RWPE1 (cell line): ENCODE measurements at regions not wholly inside any gene's neighbourhood (a gene's known extent, or its start where the extent isn't known, plus 50 kb on each side); places are given as distances from the start of the nearest gene placed in this dataset.

Experiments used
- CTCF ChIA-PET: fragments of 350-600 bp; sonication (Branson Sonifier 250); formaldehyde crosslinking; extraction: SDS; loops from one replicate; lab custom pipeline; 2021; lab: Yijun Ruan, JAX
- POLR2A ChIA-PET: fragments of 400-600 bp; formaldehyde crosslinking; extraction: SDS; loops from one replicate; lab custom pipeline; 2020; ENCODE audit warnings: antibody characterized with exemption; ENCODE audit not compliant: low non-redundant PET; lab: Yijun Ruan, JAX
- DNase-seq: peaks from one replicate; pipeline ENCODE4 v3.0.0; 2012; ENCODE audit warnings: low spot score
- H3K27ac ChIP-seq: fragments of 450-650 bp; 2 replicates; pipeline ENCODE4 v1.5.1; 2017
- CTCF ChIP-seq: fragments of 450-650 bp; conservative IDR thresholded peaks from 2 replicates; pipeline ENCODE4 v1.5.1; 2017; ENCODE audit warnings: low read depth, mild to moderate bottlenecking

DNA sequence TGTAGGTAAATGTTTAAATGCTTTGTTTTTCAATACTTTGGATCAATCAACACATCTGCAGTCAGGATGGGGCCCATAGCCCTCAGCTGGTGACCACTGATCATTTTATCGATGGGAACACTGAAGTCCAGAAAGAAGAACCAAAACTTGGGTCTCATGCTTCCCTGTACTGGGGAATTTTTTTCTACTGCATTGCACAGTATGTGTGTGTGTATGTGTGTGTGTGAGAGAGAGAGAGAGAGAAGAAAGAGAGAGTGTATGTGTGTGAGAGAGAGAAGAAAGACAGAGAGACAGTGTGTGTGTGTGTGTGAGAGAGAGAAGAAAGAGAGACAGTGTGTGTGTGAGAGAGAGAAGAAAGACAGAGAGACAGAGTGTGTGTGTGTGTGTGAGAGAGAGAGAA, 202.9 kb upstream of the MSX2 start:
- ChIA-PET CTCF (no interaction called here), POLR2A (no interaction called here)
- no peak overlapping the region for H3K27ac ChIP-seq
- TF ChIP-seq CTCF: no peak
- DNase-seq: no peak

GRCh38 chr5:174522480-174523260, 201.7 kb upstream of the MSX2 start:
- no peak overlapping the region for H3K27ac ChIP-seq
- no peak for TF ChIP-seq CTCF
- POLR2A ChIA-PET: no interaction called here
- CTCF ChIA-PET: interaction anchor here (0.6 to 0.7 kb wide), 2 partner anchors 121 to 211 kb away, joined by 3 to 8 read pairs; no protein-coding TSS in a partner anchor
- no peak for DNase-seq

- no peak for TF ChIP-seq CTCF
- H3K27ac ChIP-seq: no peak overlapping the region
- ChIA-PET POLR2A (no interaction called here), CTCF (interaction anchor here (0.6 to 1.2 kb wide), 6 partner anchors 9 to 212 kb away, joined by 3 to 8 read pairs (median 4); no protein-coding TSS in a partner anchor)
- no peak for DNase-seq
These were observed 200.9 kb upstream of the MSX2 start for GRCh38 chr5:174523311-174524071.

- CTCF ChIA-PET: interaction anchor here (0.7 to 1.2 kb wide), 2 partner anchors 10 to 99 kb away, joined by 4 read pairs; no protein-coding TSS in a partner anchor
- H3K27ac ChIP-seq: no peak overlapping the region
- POLR2A ChIA-PET: no interaction called here
- DNase-seq: no peak
- TF ChIP-seq CTCF: no peak
These were observed 200.0 kb upstream of the MSX2 start for GRCh38 chr5:174524351-174524750.

DNA sequence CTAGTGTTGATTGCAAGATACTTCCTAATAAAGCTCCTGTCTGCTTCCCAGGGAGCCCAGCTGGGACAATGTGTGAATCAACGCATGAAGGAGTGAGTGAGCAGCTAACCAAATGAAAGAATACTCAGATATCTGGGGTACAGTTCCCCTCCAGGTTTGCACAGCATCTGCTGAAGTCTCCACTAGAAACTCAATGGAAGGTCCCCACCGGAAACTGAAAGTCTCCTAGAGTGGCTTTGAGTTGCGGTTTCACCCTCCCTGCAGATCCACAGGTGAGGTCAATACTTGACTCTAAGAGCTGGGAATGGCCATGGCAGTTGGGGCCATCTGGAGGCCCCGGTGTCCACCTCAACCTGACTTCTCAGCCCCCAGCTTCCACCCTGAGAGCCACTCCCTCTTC, 198.2 kb upstream of the MSX2 start:
- ChIA-PET POLR2A (no interaction called here), CTCF (no interaction called here)
- DNase-seq: no peak
- no peak overlapping the region for H3K27ac ChIP-seq
- TF ChIP-seq CTCF: no peak

GRCh38 chr5:174527916-174528540, 196.4 kb upstream of the MSX2 start:
- TF ChIP-seq CTCF: no peak
- CTCF ChIA-PET: interaction anchor here (0.6 to 0.7 kb wide), 3 partner anchors 21 to 268 kb away, joined by 3 to 4 read pairs (median 3); no protein-coding TSS in a partner anchor
- DNase-seq: no peak

More at GRCh38 chr5:174527916-174528540, 196.4 kb upstream of the MSX2 start:
- no peak overlapping the region for H3K27ac ChIP-seq
- POLR2A ChIA-PET: no interaction called here
